IMR-90 (cell line): ENCODE measurements at regions not wholly inside any gene's neighbourhood (a gene's known extent, or its start where the extent isn't known, plus 50 kb on each side); places are given as distances from the start of the nearest gene placed in this dataset.

Source experiments
- ATAC-seq: fragments of 200-7000 bp; cut with Tn5 transposase; 2 replicates; pipeline ENCODE4 v1.9.1; 2020; ENCODE audit warnings: low read depth, mild to moderate bottlenecking, moderate library complexity
- BruUV-seq: library from RNA; stranded (reverse); fragments of 400-500 nt; replicated peaks from 2 replicates; lab custom pipeline; 2021; lab: Mats Ljungman, UMichigan
- CTCF ChIA-PET: fragments of 300-600 bp; formaldehyde crosslinking; extraction: SDS; loops from one replicate; lab custom pipeline; 2021; ENCODE audit warnings: antibody characterized with exemption; lab: Yijun Ruan, JAX
- POLR2A ChIA-PET: fragments of 300-600 bp; sonication (Branson Sonifier 250); formaldehyde crosslinking; loops from one replicate; lab custom pipeline; 2022; ENCODE audit warnings: antibody characterized with exemption; ENCODE audit not compliant: unreplicated experiment; lab: Charles Lee
- DNase-seq: peaks from one replicate; pipeline ENCODE4 v3.0.0; 2013
- H2AFZ ChIP-seq: replicated peaks from 2 replicates; pipeline ENCODE3; 2013; ENCODE audit warnings: low read length, mild to moderate bottlenecking; ENCODE audit not compliant: poor library complexity
- H2AK5ac ChIP-seq: 2 replicates; pipeline ENCODE4 v1.6.1; 2013; ENCODE audit warnings: low read depth, low read length, inconsistent platforms
- H2AK9ac ChIP-seq: replicated peaks from 2 replicates; pipeline ENCODE3; 2013; ENCODE audit warnings: mild to moderate bottlenecking, low read depth, low read length, moderate library complexity; ENCODE audit not compliant: poor library complexity
- H2BK120ac ChIP-seq: 2 replicates; pipeline ENCODE4 v1.6.1; 2013; ENCODE audit warnings: low read depth, low read length, inconsistent platforms
- H2BK15ac ChIP-seq: 3 replicates; pipeline ENCODE4 v1.6.1; 2013; ENCODE audit warnings: low read depth, low read length, inconsistent platforms
- H2BK20ac ChIP-seq: 2 replicates; pipeline ENCODE4 v1.6.1; 2013; ENCODE audit warnings: low read depth, mild to moderate bottlenecking, inconsistent platforms, low read length, moderate library complexity
- H2BK5ac ChIP-seq: 2 replicates; pipeline ENCODE4 v1.6.1; 2013; ENCODE audit warnings: mild to moderate bottlenecking, low read depth, low read length, inconsistent platforms; ENCODE audit not compliant: poor library complexity, severe bottlenecking
- H3K14ac ChIP-seq: replicated peaks from 2 replicates; pipeline ENCODE4 v1.6.1; 2013; ENCODE audit warnings: low read depth, low read length, inconsistent platforms
- H3K18ac ChIP-seq: 2 replicates; pipeline ENCODE4 v1.6.1; 2013; ENCODE audit warnings: low read depth, low read length, control low read depth
- H3K23ac ChIP-seq: 2 replicates; pipeline ENCODE4 v1.6.1; 2013; ENCODE audit warnings: low read depth, low read length, inconsistent platforms
- H3K27ac ChIP-seq: 2 replicates; pipeline ENCODE4 v1.5.1; 2013; ENCODE audit warnings: mild to moderate bottlenecking, control low read depth, low read length; ENCODE audit not compliant: insufficient read depth
- H3K27me3 ChIP-seq: 2 replicates; pipeline ENCODE4 v1.6.1; 2013; ENCODE audit warnings: low read length; ENCODE audit not compliant: control insufficient read depth, insufficient read depth
- H3K36me3 ChIP-seq: 2 replicates; pipeline ENCODE4 v1.6.1; 2013; ENCODE audit warnings: low read length, mixed read lengths; ENCODE audit not compliant: control insufficient read depth, insufficient read depth
- H3K4ac ChIP-seq: 2 replicates; pipeline ENCODE4 v1.6.1; 2013; ENCODE audit warnings: low read depth, low read length, inconsistent platforms
- H3K4me1 ChIP-seq: 2 replicates; pipeline ENCODE4 v1.6.1; 2013; ENCODE audit warnings: low read length, mixed read lengths; ENCODE audit not compliant: control insufficient read depth, insufficient read depth
- H3K4me2 ChIP-seq: 2 replicates; pipeline ENCODE4 v1.6.1; 2013; ENCODE audit warnings: low read depth, mild to moderate bottlenecking, control low read depth, low read length, moderate library complexity
- H3K4me3 ChIP-seq: 2 replicates; pipeline ENCODE4 v1.5.1; 2013; ENCODE audit warnings: low read depth, mild to moderate bottlenecking, control low read depth, low read length, moderate library complexity; ENCODE audit not compliant: insufficient read depth
- H3K56ac ChIP-seq: 2 replicates; pipeline ENCODE4 v1.6.1; 2013; ENCODE audit warnings: low read length, inconsistent platforms; ENCODE audit not compliant: insufficient read depth; ENCODE audit errors: extremely low read depth
- H3K79me1 ChIP-seq, 2 experiments: 2 replicates each; pipeline ENCODE4 v1.6.1; 2013; ENCODE audit warnings: low read length in 2 of 2, inconsistent platforms in 1 of 2, low read depth in 1 of 2
- H3K9ac ChIP-seq: 2 replicates; pipeline ENCODE4 v1.6.1; 2013; ENCODE audit warnings: low read depth, low read length, control low read depth
- H3K9me1 ChIP-seq: 2 replicates; pipeline ENCODE4 v1.6.1; 2013; ENCODE audit warnings: low read length, inconsistent platforms; ENCODE audit not compliant: insufficient read depth
- H3K9me3 ChIP-seq: 2 replicates; pipeline ENCODE4 v1.6.1; 2013; ENCODE audit warnings: low read length; ENCODE audit not compliant: control insufficient read depth, insufficient read depth
- H4K20me1 ChIP-seq: 2 replicates; pipeline ENCODE4 v1.6.1; 2013; ENCODE audit warnings: low read length, inconsistent platforms; ENCODE audit not compliant: insufficient read depth
- H4K5ac ChIP-seq: 2 replicates; pipeline ENCODE4 v1.6.1; 2013; ENCODE audit warnings: mild to moderate bottlenecking, low read depth, low read length, control low read depth
- H4K8ac ChIP-seq, 2 experiments: 2 replicates each; pipeline ENCODE4 v1.6.1; 2013; ENCODE audit warnings: low read depth in 2 of 2, low read length in 2 of 2, control low read depth in 1 of 2, inconsistent platforms in 1 of 2
- H4K91ac ChIP-seq: 2 replicates; pipeline ENCODE4 v1.6.1; 2013; ENCODE audit warnings: low read depth, low read length, inconsistent platforms; ENCODE audit not compliant: insufficient read depth
- BHLHE40 ChIP-seq: fragments of 150-350 bp; IDR thresholded peaks from 2 replicates; pipeline ENCODE4 v1.6.1; 2016; ENCODE audit warnings: mild to moderate bottlenecking, low read depth, low read length
- CEBPB ChIP-seq: IDR thresholded peaks from 2 replicates; pipeline ENCODE4 v1.6.1; 2012; ENCODE audit warnings: low read depth, low read length, improper control_type of control experiment
- CHD1 ChIP-seq: IDR thresholded peaks from 2 replicates; pipeline ENCODE4 v1.6.1; 2012; ENCODE audit warnings: low read depth, low read length, improper control_type of control experiment
- CTCF ChIP-seq: conservative IDR thresholded peaks from 2 replicates; pipeline ENCODE4 v1.5.1; 2012; ENCODE audit warnings: mild to moderate bottlenecking, low read depth, low read length, improper control_type of control experiment
- ELK1 ChIP-seq: fragments of 150-350 bp; IDR thresholded peaks from 2 replicates; pipeline ENCODE4 v1.6.1; 2016; ENCODE audit warnings: low read depth, mild to moderate bottlenecking, low read length, moderate library complexity, borderline replicate concordance
- FOS ChIP-seq: fragments of 150-350 bp; IDR thresholded peaks from 2 replicates; pipeline ENCODE4 v1.6.1; 2016; ENCODE audit warnings: low read depth, low read length
- MAFK ChIP-seq: IDR thresholded peaks from 2 replicates; pipeline ENCODE4 v1.6.1; 2012; ENCODE audit warnings: low read depth, low read length, improper control_type of control experiment
- MAZ ChIP-seq: IDR thresholded peaks from 2 replicates; pipeline ENCODE4 v1.6.1; 2012; ENCODE audit warnings: low read depth, mild to moderate bottlenecking, low read length, improper control_type of control experiment, moderate library complexity, borderline replicate concordance
- NFE2L2 ChIP-seq: fragments of 150-350 bp; IDR thresholded peaks from 2 replicates; pipeline ENCODE4 v1.6.1; 2016; ENCODE audit warnings: low read depth, mild to moderate bottlenecking, low read length
- POLR2A ChIP-seq: IDR thresholded peaks from 2 replicates; pipeline ENCODE4 v1.6.1; 2012; ENCODE audit warnings: mild to moderate bottlenecking, low read depth, low read length
- RAD21 ChIP-seq: IDR thresholded peaks from 2 replicates; pipeline ENCODE4 v1.6.1; 2012; ENCODE audit warnings: low read length, improper control_type of control experiment
- RCOR1 ChIP-seq: IDR thresholded peaks from 2 replicates; pipeline ENCODE4 v1.6.1; 2012; ENCODE audit warnings: mild to moderate bottlenecking, low read length, improper control_type of control experiment; ENCODE audit not compliant: insufficient replicate concordance
- RFX5 ChIP-seq: IDR thresholded peaks from 2 replicates; pipeline ENCODE4 v1.8.0; 2012; ENCODE audit warnings: low read depth, mild to moderate bottlenecking, low read length, moderate library complexity
- SMC3 ChIP-seq: fragments of 150-350 bp; IDR thresholded peaks from 2 replicates; pipeline ENCODE4 v1.6.1; 2016; ENCODE audit warnings: low read depth, mild to moderate bottlenecking, antibody characterized with exemption, low read length, moderate library complexity
- USF2 ChIP-seq: fragments of 150-350 bp; IDR thresholded peaks from 2 replicates; pipeline ENCODE4 v1.6.1; 2017; ENCODE audit warnings: mild to moderate bottlenecking, antibody characterized with exemption, low read length, low read depth
- WGBS, 2 experiments: methylation state at CpG; one replicate each; pipeline versions ENCODE4 v1.1.5 to v1.1.7; 2013; ENCODE audit warnings: missing lambda C conversion rate in 2 of 2; ENCODE audit not compliant: insufficient read length in 1 of 2; ENCODE audit errors: extremely low coverage in 2 of 2; 5-methylcytosine and 5-hydroxymethylcytosine counted together
- dilution Hi-C: fragments of 300-500 bp; cut with HindIII; formaldehyde crosslinking; loops from one replicate; pipeline ENCODE4 v1.14.3; 2018; ENCODE audit warnings: low sequenced_read_pairs; ENCODE audit not compliant: unreplicated experiment
- in situ Hi-C: fragments of 300-500 bp; cut with MboI; formaldehyde crosslinking; loops from 3 replicates; pipeline ENCODE4 v1.14.3; 2019; ENCODE audit warnings: low sequenced_read_pairs, inconsistent platforms, mixed read lengths
- intact Hi-C: fragments of 100-400 bp; cut with micrococcal nuclease; formaldehyde crosslinking; loops from 2 replicates; pipeline ENCODE4 v1.10.0; 2022

GRCh38 chr9:90107726-90108655 lies 503.2 kb downstream of the GADD45G start:
- no peak overlapping the region for H3K4me3 ChIP-seq
- ATAC-seq = no peak
- intact Hi-C loops = no loop called here
- TF ChIP-seq SMC3 (no peak), ELK1 (no peak), CHD1 (no peak), MAZ (no peak), RAD21 (no peak), RCOR1 (no peak), USF2 (no peak), BHLHE40 (no peak), FOS (no peak), CEBPB (no peak), NFE2L2 (no peak), RFX5 (no peak), POLR2A (no peak), CTCF (no peak), MAFK (no peak)

More at GRCh38 chr9:90107726-90108655, 503.2 kb downstream of the GADD45G start:
- H2BK120ac ChIP-seq = no peak overlapping the region
- WGBS, 2 experiments = 60% methylated on average over 1 of the region's 7 CpGs; no CpG with 5 or more reads in 1 of the 2 experiments
- no peak overlapping the region for H4K91ac ChIP-seq
- no peak overlapping the region for H3K56ac ChIP-seq
- H3K9me3 ChIP-seq = no peaks in the 10 kb centered on the region
- H3K36me3 ChIP-seq = no peaks in the 10 kb centered on the region
- H3K9ac ChIP-seq = no peak overlapping the region
- no TSS peak for BruUV-seq
- H3K4me2 ChIP-seq = no peak overlapping the region
- H3K4ac ChIP-seq = no peak overlapping the region
- H2BK5ac ChIP-seq = no peak overlapping the region
- no peak overlapping the region for H3K27ac ChIP-seq
- no peaks in the 10 kb centered on the region for H3K79me1 ChIP-seq
- H3K23ac ChIP-seq = no peak overlapping the region
- no peaks in the 10 kb centered on the region for H3K9me1 ChIP-seq
- H4K5ac ChIP-seq = no peak overlapping the region
- in situ Hi-C loops (no loop called here), dilution Hi-C loops (no loop called here)
- no peak overlapping the region for H2AK5ac ChIP-seq
- H4K8ac ChIP-seq = no peak overlapping the region
- POLR2A ChIA-PET = no interaction called here
- H2BK20ac ChIP-seq = no peak overlapping the region
- H4K20me1 ChIP-seq = no peaks in the 10 kb centered on the region
- H2BK15ac ChIP-seq = no peak overlapping the region
- no peak for DNase-seq
- no peak overlapping the region for H2AK9ac ChIP-seq
- no peak overlapping the region for H3K14ac ChIP-seq
- H2AFZ ChIP-seq = no peak overlapping the region
- no peaks in the 10 kb centered on the region for H3K27me3 ChIP-seq
- no peak overlapping the region for H3K18ac ChIP-seq
- CTCF ChIA-PET = interaction anchor here (1.0 to 1.6 kb wide), 3 partner anchors 504 to 510 kb away, joined by 3 to 7 read pairs (median 3); no protein-coding TSS in a partner anchor
- no peaks in the 10 kb centered on the region for H3K4me1 ChIP-seq
